GM13977 (cell line): ENCODE measurements at regions not wholly inside any gene's neighbourhood (a gene's known extent, or its start where the extent isn't known, plus 50 kb on each side); places are given as distances from the start of the nearest gene placed in this dataset.

Experiments
- DNase-seq: peaks from one replicate; pipeline ENCODE4 v3.0.0; 2012; ENCODE audit warnings: low spot score
- in situ Hi-C: fragments of 300-500 bp; cut with MboI; formaldehyde crosslinking; loops from one replicate; pipeline ENCODE4 v1.12.0; 2022; ENCODE audit warnings: low sequenced_read_pairs, low pct_unique_long_range_greater_than_20kb, mixed read lengths, inconsistent platforms; ENCODE audit not compliant: unreplicated experiment
- TF ChIP-seq, protein P1 (sequence below): IDR thresholded peaks from 2 replicates; pipeline ENCODE4 v1.5.1; 2012; ENCODE audit warnings: mild to moderate bottlenecking, control low read depth; ENCODE audit not compliant: insufficient read depth; ENCODE audit errors: extremely low read depth, missing control alignments

GRCh38 chr4:41318839-41319530 is 62.3 kb downstream of the UCHL1 start:
- DNase-seq, result no peak
- in situ Hi-C loops, result no loop called here
- TF ChIP-seq, protein P1, sequence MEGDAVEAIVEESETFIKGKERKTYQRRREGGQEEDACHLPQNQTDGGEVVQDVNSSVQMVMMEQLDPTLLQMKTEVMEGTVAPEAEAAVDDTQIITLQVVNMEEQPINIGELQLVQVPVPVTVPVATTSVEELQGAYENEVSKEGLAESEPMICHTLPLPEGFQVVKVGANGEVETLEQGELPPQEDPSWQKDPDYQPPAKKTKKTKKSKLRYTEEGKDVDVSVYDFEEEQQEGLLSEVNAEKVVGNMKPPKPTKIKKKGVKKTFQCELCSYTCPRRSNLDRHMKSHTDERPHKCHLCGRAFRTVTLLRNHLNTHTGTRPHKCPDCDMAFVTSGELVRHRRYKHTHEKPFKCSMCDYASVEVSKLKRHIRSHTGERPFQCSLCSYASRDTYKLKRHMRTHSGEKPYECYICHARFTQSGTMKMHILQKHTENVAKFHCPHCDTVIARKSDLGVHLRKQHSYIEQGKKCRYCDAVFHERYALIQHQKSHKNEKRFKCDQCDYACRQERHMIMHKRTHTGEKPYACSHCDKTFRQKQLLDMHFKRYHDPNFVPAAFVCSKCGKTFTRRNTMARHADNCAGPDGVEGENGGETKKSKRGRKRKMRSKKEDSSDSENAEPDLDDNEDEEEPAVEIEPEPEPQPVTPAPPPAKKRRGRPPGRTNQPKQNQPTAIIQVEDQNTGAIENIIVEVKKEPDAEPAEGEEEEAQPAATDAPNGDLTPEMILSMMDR, result no peak

DNA sequence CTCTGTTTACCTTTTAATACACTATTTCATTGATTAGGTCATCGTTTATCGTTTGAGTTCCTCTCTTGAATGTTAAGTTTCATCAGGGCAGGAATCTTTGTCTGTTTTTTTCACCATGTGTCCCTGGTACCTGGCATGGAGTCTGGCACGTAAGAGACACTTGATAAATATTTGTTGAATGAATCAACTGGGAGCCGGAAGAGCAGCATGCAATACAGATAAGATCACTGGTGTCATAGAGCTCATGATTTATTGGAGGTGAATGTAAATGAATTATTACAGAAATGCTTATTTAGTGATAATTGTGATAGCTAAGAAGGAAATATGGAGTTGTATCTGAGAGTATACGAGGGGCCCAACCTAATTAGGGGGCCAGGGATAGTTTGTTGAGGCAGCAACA is 62.8 kb downstream of the UCHL1 start:
- TF ChIP-seq, protein P1, result no peak
- DNase-seq, result no peak
- in situ Hi-C loops, result no loop called here

DNA sequence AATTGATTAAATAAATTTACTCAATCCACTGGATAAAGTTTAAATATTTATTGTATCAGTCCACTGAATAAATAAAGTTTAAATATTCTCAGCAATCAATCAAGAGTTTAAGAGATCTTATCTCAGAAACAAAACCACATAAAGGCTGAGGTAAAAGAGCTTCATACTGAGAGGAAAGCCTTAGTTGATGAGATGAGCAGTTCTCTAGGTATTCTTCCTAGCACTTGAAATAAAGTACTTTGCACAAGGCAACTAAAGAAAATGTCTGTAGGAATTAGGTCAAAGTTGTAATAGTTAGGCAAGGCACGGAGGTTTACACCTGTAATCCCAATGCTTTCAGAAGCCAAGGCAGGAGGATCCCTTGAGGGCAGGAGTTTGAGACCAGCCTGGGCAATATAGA is 63.5 kb downstream of the UCHL1 start:
- in situ Hi-C loops, result no loop called here
- no peak for DNase-seq
- TF ChIP-seq, protein P1, result no peak

- TF ChIP-seq, protein P1, result no peak
- in situ Hi-C loops, result no loop called here
- DNase-seq, result no peak
Measured at GRCh38 chr4:41320786-41321185, 64.1 kb downstream of the UCHL1 start.

DNA sequence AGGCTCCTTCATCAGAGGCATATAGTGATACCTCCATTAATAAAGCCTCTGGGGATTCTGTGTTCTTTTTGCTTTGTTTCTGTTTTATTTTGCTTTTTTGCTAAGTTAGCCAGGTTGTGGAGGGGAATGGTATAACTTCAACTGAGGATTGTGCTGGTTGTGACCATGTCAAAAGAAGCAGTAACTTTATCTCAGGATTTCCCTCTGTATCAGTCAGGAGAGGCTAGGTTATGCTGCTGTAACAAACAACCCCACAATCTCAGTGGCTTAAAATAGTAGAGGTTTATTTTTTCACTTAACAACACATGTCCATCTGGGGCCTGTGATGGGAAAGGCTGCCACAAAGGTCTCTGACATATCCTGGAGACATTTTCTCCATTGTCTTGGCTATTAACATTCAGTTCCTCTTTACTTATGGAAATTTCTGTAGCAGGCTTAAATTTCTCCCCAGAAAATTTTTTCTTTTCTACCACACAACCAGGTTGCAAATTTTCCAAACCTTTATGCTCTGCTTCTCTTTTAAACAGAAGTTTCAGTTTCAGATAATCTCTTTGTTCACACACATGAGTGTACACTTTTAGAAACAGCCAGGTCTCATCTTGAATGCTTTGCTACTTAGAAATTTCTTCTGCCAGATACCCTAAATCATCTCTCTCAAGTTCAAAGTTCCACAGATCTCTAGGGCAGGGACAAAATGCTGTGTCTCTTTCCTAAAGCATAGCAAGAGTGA is 64.7 kb downstream of the UCHL1 start:
- DNase-seq, result no peak
- TF ChIP-seq, protein P1, result no peak
- in situ Hi-C loops, result no loop called here

GRCh38 chr4:41322617-41323016 is 65.9 kb downstream of the UCHL1 start:
- no peak for DNase-seq
- in situ Hi-C loops, result no loop called here
- TF ChIP-seq, protein P1, result no peak
